HepG2 (cell line): ENCODE measurements at regions not wholly inside any gene's neighbourhood (a gene's known extent, or its start where the extent isn't known, plus 50 kb on each side); places are given as distances from the start of the nearest gene placed in this dataset.

ENCODE experiments used
- ATAC-seq: fragments of 200-7000 bp; cut with Tn5 transposase; 3 replicates; pipeline ENCODE4 v1.9.1; 2020; ENCODE audit warnings: mild to moderate bottlenecking, moderate library complexity
- BruUV-seq: library from RNA; stranded (reverse); fragments of 400-500 nt; replicated peaks from 2 replicates; lab custom pipeline; 2021; lab: Mats Ljungman, UMichigan
- CTCF ChIA-PET: fragments of 300-600 bp; formaldehyde crosslinking; extraction: SDS; loops from one replicate; lab custom pipeline; 2021; ENCODE audit warnings: low total read pairs, inconsistent platforms, low intra/inter-chr PET ratio; lab: Yijun Ruan, JAX
- POLR2A ChIA-PET: fragments of 350-600 bp; sonication (Branson Sonifier 250); formaldehyde crosslinking; loops from one replicate; lab custom pipeline; 2020; ENCODE audit warnings: antibody characterized with exemption, inconsistent platforms; lab: Yijun Ruan, JAX
- DNase-seq: peaks from one replicate; pipeline ENCODE4 v3.0.0-alpha.2; 2015; ENCODE audit warnings: low spot score
- FAIRE-seq: peaks from 3 replicates; lab custom pipeline; 2011; peaks lifted over from hg19 to GRCh38; lab: Jason Lieb, UNC
- H2AFZ ChIP-seq: one replicate; pipeline ENCODE4 v1.6.1; 2011; ENCODE audit warnings: low read length, inconsistent platforms
- H3K27ac ChIP-seq: fragments of 300-600 bp; 3 replicates; pipeline ENCODE4 v1.8.0; 2011; ENCODE audit warnings: mixed run types, mild to moderate bottlenecking, mixed read lengths, low read length, inconsistent platforms; ENCODE audit not compliant: insufficient read depth; ENCODE audit errors: extremely low read length
- H3K27me3 ChIP-seq, 2 experiments: fragments of 200-600 bp in 1 of 2; 2 replicates in 1 of 2; 3 replicates in 1 of 2; pipeline versions ENCODE4 v1.6.0 to v1.8.0; 2011; ENCODE audit warnings: low read length in 2 of 2, mild to moderate bottlenecking in 2 of 2, moderate library complexity in 2 of 2, inconsistent platforms in 1 of 2; ENCODE audit not compliant: insufficient read depth in 2 of 2, control insufficient read depth in 1 of 2
- H3K36me3 ChIP-seq, 2 experiments: fragments of 200-600 bp in 1 of 2; replicated peaks in 1 of 2; 2 replicates in 1 of 2; 3 replicates in 1 of 2; pipeline versions ENCODE4 v1.5.1 to v1.8.0; 2011; ENCODE audit warnings: low read length in 2 of 2, inconsistent platforms in 1 of 2; ENCODE audit not compliant: insufficient read depth in 2 of 2, control insufficient read depth in 1 of 2
- H3K4me1 ChIP-seq: 2 replicates; pipeline ENCODE4 v1.5.1; 2012; ENCODE audit warnings: low read length, inconsistent platforms; ENCODE audit not compliant: insufficient read depth
- H3K4me2 ChIP-seq: 2 replicates; pipeline ENCODE4 v1.6.0; 2011; ENCODE audit warnings: low read depth, low read length, inconsistent platforms
- H3K4me3 ChIP-seq, 3 experiments: fragments of 200-600 bp in 1 of 3; sonication (generic), shearing (Covaris generic) in 1 of 3; replicated peaks in 1 of 3; 2 replicates each; pipeline ENCODE4 v1.5.1; 2011 to 2016; ENCODE audit warnings: low read length in 3 of 3, inconsistent platforms in 2 of 3, low read depth in 2 of 3, mild to moderate bottlenecking in 2 of 3, control low read depth in 1 of 3, mixed read lengths in 1 of 3; ENCODE audit not compliant: insufficient read depth in 1 of 3
- H3K79me2 ChIP-seq: one replicate; pipeline ENCODE4 v1.6.1; 2011; ENCODE audit warnings: low read length, inconsistent platforms; ENCODE audit not compliant: insufficient read depth
- H3K9ac ChIP-seq: 2 replicates; pipeline ENCODE4 v1.6.0; 2011; ENCODE audit warnings: mild to moderate bottlenecking, low read depth, low read length, inconsistent platforms; ENCODE audit not compliant: insufficient read depth
- H3K9me3 ChIP-seq: 2 replicates; pipeline ENCODE4 v1.5.1; 2012; ENCODE audit warnings: mild to moderate bottlenecking, low read length
- H4K20me1 ChIP-seq: 2 replicates; pipeline ENCODE4 v1.6.0; 2011; ENCODE audit warnings: inconsistent platforms, mild to moderate bottlenecking, low read length, moderate library complexity; ENCODE audit not compliant: insufficient read depth
- CBX5 ChIP-seq: sonication (generic); formaldehyde crosslinking; IDR thresholded peaks from 2 replicates; pipeline ENCODE4 v1.4.0; 2020; ENCODE audit warnings: missing genetic modification reagents, borderline replicate concordance
- CENPT ChIP-seq: sonication (generic); formaldehyde crosslinking; IDR thresholded peaks from 2 replicates; pipeline ENCODE4 v1.8.0; 2022; ENCODE audit warnings: low read depth, mild to moderate bottlenecking, moderate library complexity, missing genetic modification reagents
- DNMT3B ChIP-seq: conservative IDR thresholded peaks from 2 replicates; pipeline ENCODE4 v1.6.1; 2016; ENCODE audit warnings: missing biosample characterization, control low read depth
- FOXP1 ChIP-seq, 2 experiments: fragments of 450-650 bp in 1 of 2; IDR thresholded peaks; 2 replicates each; pipeline ENCODE4 v1.6.1; 2017 to 2018; ENCODE audit warnings: antibody characterized with exemption in 1 of 2
- IKZF4 ChIP-seq: sonication (generic); formaldehyde crosslinking; IDR thresholded peaks from 2 replicates; pipeline ENCODE4 v1.5.1; 2020; ENCODE audit warnings: borderline replicate concordance, mild to moderate bottlenecking, low read depth, missing genetic modification reagents; ENCODE audit errors: not compliant biosample characterization
- MAFK ChIP-seq, 2 experiments: IDR thresholded peaks in 1 of 2; conservative IDR thresholded peaks in 1 of 2; 2 replicates each; pipeline ENCODE4 v1.6.1; 2011; ENCODE audit warnings: improper control_type of control experiment in 2 of 2, low read length in 2 of 2
- NFYC ChIP-seq: IDR thresholded peaks from 2 replicates; pipeline ENCODE4 v1.6.1; 2016; ENCODE audit warnings: missing genetic modification reagents, missing compliant biosample characterization
- RORA ChIP-seq: sonication (generic); formaldehyde crosslinking; IDR thresholded peaks from 2 replicates; pipeline ENCODE4 v1.5.0; 2020; ENCODE audit warnings: mild to moderate bottlenecking, missing genetic modification reagents, moderate library complexity
- SPEN ChIP-seq: sonication (generic); formaldehyde crosslinking; IDR thresholded peaks from 2 replicates; pipeline ENCODE4 v1.5.1; 2020; ENCODE audit warnings: low read depth, mild to moderate bottlenecking, missing genetic modification reagents
- ZBTB21 ChIP-seq: sonication (generic); formaldehyde crosslinking; IDR thresholded peaks from 2 replicates; pipeline ENCODE4 v1.4.0; 2020; ENCODE audit warnings: missing genetic modification reagents
- ZGPAT ChIP-seq: IDR thresholded peaks from 2 replicates; pipeline ENCODE4 v1.6.1; 2016; ENCODE audit warnings: mild to moderate bottlenecking
- ZNF136 ChIP-seq: sonication (generic); formaldehyde crosslinking; IDR thresholded peaks from 2 replicates; pipeline ENCODE4 v1.8.1; 2022; ENCODE audit warnings: low read depth, mild to moderate bottlenecking, moderate library complexity, missing genetic modification reagents
- ZNF710 ChIP-seq: sonication (generic); formaldehyde crosslinking; IDR thresholded peaks from 2 replicates; pipeline ENCODE4 v1.5.0; 2020; ENCODE audit warnings: mild to moderate bottlenecking, missing genetic modification reagents, borderline replicate concordance
- WGBS: methylation state at CpG from one replicate; pipeline ENCODE4 v1.1.6; 2017; ENCODE audit warnings: low lambda C conversion rate; 5-methylcytosine and 5-hydroxymethylcytosine counted together
- in situ Hi-C: cut with HindIII; loops from 2 replicates; pipeline ENCODE4 v1.10.0; 2017; ENCODE audit warnings: low pct_unique_long_range_greater_than_20kb; ENCODE audit not compliant: extremely low pct_ligation_motif_present
- intact Hi-C: fragments of 100-400 bp; cut with micrococcal nuclease; formaldehyde crosslinking; loops from one replicate; pipeline ENCODE4 v1.10.0; 2022; ENCODE audit not compliant: unreplicated experiment
- TF ChIP-seq, protein P1 (sequence below): sonication (generic); formaldehyde crosslinking; IDR thresholded peaks from 2 replicates; pipeline ENCODE4 v1.5.0; 2020; ENCODE audit warnings: mild to moderate bottlenecking, missing genetic modification reagents

- 0 out of 2 replicates have a peak, but pooled peaks have one; percentile 21 for TF ChIP-seq ZGPAT (CRISPR knock-in tag)
- no peak for TF ChIP-seq IKZF4 (CRISPR knock-in tag)
- 0 out of 2 replicates have a peak, but pooled peaks have one; percentile 59 for TF ChIP-seq CBX5 (CRISPR knock-in tag)
- no peak for TF ChIP-seq ZBTB21 (CRISPR knock-in tag)
- no peak for TF ChIP-seq SPEN (CRISPR knock-in tag)
Observed at GRCh38 chr3:40800343-40800742, 275.6 kb downstream of the ZNF621 start (continued).

GRCh38 chr3:40801284-40801741 lies 276.6 kb downstream of the ZNF621 start:
- no peak for FAIRE-seq
- Histone ChIP-seq H4K20me1 (no peaks in the 10 kb centered on the region), H3K4me2 (no peak overlapping the region), H3K9me3 (no peaks in the 10 kb centered on the region), H3K4me1 (peaks cover 21% of the 10 kb centered on the region), H3K79me2 (no peaks in the 10 kb centered on the region), H3K27me3 (0 out of 5 replicates have a peak, but pooled peaks cover 0 to 4% of the 10 kb centered on the region in 2 experiments), H3K36me3 (no peaks in the 10 kb centered on the region), H3K4me3 (no peak overlapping the region), H2AFZ (no peak overlapping the region), H3K27ac (no peak overlapping the region), H3K9ac (no peak overlapping the region)
- intact Hi-C loops = loop anchor here (10.0 kb wide), 1 partner anchor 73 kb away; no protein-coding TSS in a partner anchor
- no peak for DNase-seq
- in situ Hi-C loops = no loop called here
- WGBS = 39% methylated on average over 4 of the region's 4 CpGs
- CTCF ChIA-PET = no interaction called here
- no peak for ATAC-seq
- POLR2A ChIA-PET = no interaction called here
- no TSS peak for BruUV-seq
- TF ChIP-seq RORA (CRISPR knock-in tag) (no peak), NFYC (CRISPR knock-in tag) (no peak), FOXP1 (IDR thresholded peaks at IDR 0.05) (no peak), FOXP1 (CRISPR knock-in tag; IDR thresholded peaks at IDR 0.05) (no peak), MAFK (conservative IDR thresholded peaks at IDR 0.05 in 1 of 2, IDR thresholded peaks at IDR 0.05 in 1 of 2; ENCODE audit: low read length in 2 of 2) (no peak), DNMT3B (CRISPR knock-in tag) (no peak), ZNF710 (CRISPR knock-in tag) (no peak), CENPT (CRISPR knock-in tag) (no peak), ZNF136 (CRISPR knock-in tag) (no peak)
- TF ChIP-seq, protein P1, sequence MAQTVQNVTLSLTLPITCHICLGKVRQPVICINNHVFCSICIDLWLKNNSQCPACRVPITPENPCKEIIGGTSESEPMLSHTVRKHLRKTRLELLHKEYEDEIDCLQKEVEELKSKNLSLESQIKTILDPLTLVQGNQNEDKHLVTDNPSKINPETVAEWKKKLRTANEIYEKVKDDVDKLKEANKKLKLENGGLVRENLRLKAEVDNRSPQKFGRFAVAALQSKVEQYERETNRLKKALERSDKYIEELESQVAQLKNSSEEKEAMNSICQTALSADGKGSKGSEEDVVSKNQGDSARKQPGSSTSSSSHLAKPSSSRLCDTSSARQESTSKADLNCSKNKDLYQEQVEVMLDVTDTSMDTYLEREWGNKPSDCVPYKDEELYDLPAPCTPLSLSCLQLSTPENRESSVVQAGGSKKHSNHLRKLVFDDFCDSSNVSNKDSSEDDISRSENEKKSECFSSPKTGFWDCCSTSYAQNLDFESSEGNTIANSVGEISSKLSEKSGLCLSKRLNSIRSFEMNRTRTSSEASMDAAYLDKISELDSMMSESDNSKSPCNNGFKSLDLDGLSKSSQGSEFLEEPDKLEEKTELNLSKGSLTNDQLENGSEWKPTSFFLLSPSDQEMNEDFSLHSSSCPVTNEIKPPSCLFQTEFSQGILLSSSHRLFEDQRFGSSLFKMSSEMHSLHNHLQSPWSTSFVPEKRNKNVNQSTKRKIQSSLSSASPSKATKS = no peak
